Tibial nerve (tissue), 4 donors: ENCODE measurements at regions not wholly inside any gene's neighbourhood (a gene's known extent, or its start where the extent isn't known, plus 50 kb on each side); places are given as distances from the start of the nearest gene placed in this dataset.

Experiments
- CTCF ChIP-seq, 5 experiments: fragments of 200-600 bp in 3 of 5; fragments of 450-650 bp in 2 of 5; sonication (generic) in 3 of 5; IDR thresholded peaks; one replicate each; pipeline ENCODE4 v1.5.1; 2016 to 2019; ENCODE audit warnings: antibody characterized with exemption in 5 of 5, mild to moderate bottlenecking in 3 of 5, moderate library complexity in 2 of 5
- EP300 ChIP-seq, 2 donors: sonication (generic); formaldehyde crosslinking; IDR thresholded peaks; one replicate each; pipeline ENCODE4 v1.6.1; 2017; ENCODE audit warnings: antibody characterized with exemption in 2 of 2, mild to moderate bottlenecking in 1 of 2
- POLR2A ChIP-seq, 2 donors: fragments of 450-650 bp; IDR thresholded peaks; one replicate each; pipeline ENCODE4 v1.6.1; 2017; ENCODE audit warnings: antibody characterized with exemption in 2 of 2, mild to moderate bottlenecking in 2 of 2, moderate library complexity in 2 of 2

- no peak for TF ChIP-seq CTCF (IDR thresholded peaks at IDR 0.05)
- no peak for TF ChIP-seq EP300 (IDR thresholded peaks at IDR 0.05)
- TF ChIP-seq POLR2A (IDR thresholded peaks at IDR 0.05): no peak
Measured at GRCh38 chr12:116483959-116484750, 75.0 kb upstream of the MAP1LC3B2 start.
